ENCODE measurements at regions not wholly inside any gene's neighbourhood (a gene's known extent, or its start where the extent isn't known, plus 50 kb on each side); places are given as distances from the start of the nearest gene placed in this dataset.

- TF ChIP-seq, protein P1, sequence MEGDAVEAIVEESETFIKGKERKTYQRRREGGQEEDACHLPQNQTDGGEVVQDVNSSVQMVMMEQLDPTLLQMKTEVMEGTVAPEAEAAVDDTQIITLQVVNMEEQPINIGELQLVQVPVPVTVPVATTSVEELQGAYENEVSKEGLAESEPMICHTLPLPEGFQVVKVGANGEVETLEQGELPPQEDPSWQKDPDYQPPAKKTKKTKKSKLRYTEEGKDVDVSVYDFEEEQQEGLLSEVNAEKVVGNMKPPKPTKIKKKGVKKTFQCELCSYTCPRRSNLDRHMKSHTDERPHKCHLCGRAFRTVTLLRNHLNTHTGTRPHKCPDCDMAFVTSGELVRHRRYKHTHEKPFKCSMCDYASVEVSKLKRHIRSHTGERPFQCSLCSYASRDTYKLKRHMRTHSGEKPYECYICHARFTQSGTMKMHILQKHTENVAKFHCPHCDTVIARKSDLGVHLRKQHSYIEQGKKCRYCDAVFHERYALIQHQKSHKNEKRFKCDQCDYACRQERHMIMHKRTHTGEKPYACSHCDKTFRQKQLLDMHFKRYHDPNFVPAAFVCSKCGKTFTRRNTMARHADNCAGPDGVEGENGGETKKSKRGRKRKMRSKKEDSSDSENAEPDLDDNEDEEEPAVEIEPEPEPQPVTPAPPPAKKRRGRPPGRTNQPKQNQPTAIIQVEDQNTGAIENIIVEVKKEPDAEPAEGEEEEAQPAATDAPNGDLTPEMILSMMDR (IDR thresholded peaks at IDR 0.05; ENCODE audit: poor library complexity): no peak
- no peak for TF ChIP-seq EZH2 (IDR thresholded peaks at IDR 0.05; ENCODE audit: borderline replicate concordance)
These were observed 137.8 kb upstream of the GSC start for GRCh38 chr14:94907626-94908261.
